H1 (cell line): ENCODE measurements at regions not wholly inside any gene's neighbourhood (a gene's known extent, or its start where the extent isn't known, plus 50 kb on each side); places are given as distances from the start of the nearest gene placed in this dataset.

Experiments
- CTCF ChIA-PET: fragments of 300-600 bp; sonication (Branson Sonifier 250); formaldehyde crosslinking; loops from one replicate; lab custom pipeline; 2021; ENCODE audit not compliant: partially characterized antibody; lab: Charles Lee
- POLR2A ChIA-PET: fragments of 300-600 bp; sonication (Branson Sonifier 250); formaldehyde crosslinking; loops from one replicate; lab custom pipeline; 2021; ENCODE audit warnings: inconsistent platforms; ENCODE audit not compliant: partially characterized antibody; lab: Charles Lee
- DNase-seq, 2 experiments: peaks; one replicate each; pipeline versions ENCODE4 v3.0.0 to v3.0.0-alpha.2; 2010 to 2022; ENCODE audit warnings: low spot score in 2 of 2, low read depth in 1 of 2, mixed read lengths in 1 of 2
- FAIRE-seq: peaks from 2 replicates; lab custom pipeline; 2011; peaks lifted over from hg19 to GRCh38; lab: Jason Lieb, UNC
- H2AFZ ChIP-seq: 2 replicates; pipeline ENCODE4 v1.8.1; 2012; ENCODE audit warnings: low read length, inconsistent platforms
- H2AK5ac ChIP-seq: 2 replicates; pipeline ENCODE4 v1.6.1; 2013; ENCODE audit warnings: low read depth, low read length
- H2BK120ac ChIP-seq: replicated peaks from 2 replicates; pipeline ENCODE3; 2013; ENCODE audit warnings: low read depth, low read length, inconsistent platforms
- H2BK12ac ChIP-seq: 2 replicates; pipeline ENCODE4 v1.6.1; 2013; ENCODE audit warnings: low read depth, low read length
- H2BK15ac ChIP-seq: 2 replicates; pipeline ENCODE4 v1.6.1; 2013; ENCODE audit warnings: low read length
- H2BK20ac ChIP-seq: 2 replicates; pipeline ENCODE4 v1.6.1; 2013; ENCODE audit warnings: low read length
- H2BK5ac ChIP-seq: 2 replicates; pipeline ENCODE4 v1.6.1; 2013; ENCODE audit warnings: low read depth, low read length
- H3K14ac ChIP-seq: 2 replicates; pipeline ENCODE4 v1.6.1; 2013; ENCODE audit warnings: inconsistent platforms; ENCODE audit not compliant: insufficient read length
- H3K18ac ChIP-seq: 2 replicates; pipeline ENCODE4 v1.6.1; 2013; ENCODE audit warnings: low read length; ENCODE audit errors: extremely low read depth
- H3K23ac ChIP-seq: 2 replicates; pipeline ENCODE4 v1.6.1; 2013; ENCODE audit warnings: inconsistent platforms; ENCODE audit not compliant: insufficient read length
- H3K23me2 ChIP-seq: 2 replicates; pipeline ENCODE4 v1.6.1; 2013; ENCODE audit warnings: low read depth, low read length
- H3K27ac ChIP-seq: 2 replicates; pipeline ENCODE4 v1.6.1; 2011; ENCODE audit warnings: low read depth, low read length, inconsistent platforms
- H3K27me3 ChIP-seq, 4 experiments: replicated peaks in 1 of 4; 1 replicate in 1 of 4; 2 replicates in 3 of 4; pipeline versions ENCODE4 v1.6.1 to v1.8.1; 2011 to 2013; ENCODE audit warnings: low read length in 3 of 4, mild to moderate bottlenecking in 3 of 4, inconsistent platforms in 2 of 4, mixed read lengths in 2 of 4, moderate library complexity in 1 of 4; ENCODE audit not compliant: control insufficient read depth in 3 of 4, insufficient read depth in 3 of 4; ENCODE audit errors: extremely low read depth in 1 of 4
- H3K36me3 ChIP-seq, 4 experiments: 2 replicates each; pipeline versions ENCODE4 v1.6.1 to v1.8.1; 2011 to 2013; ENCODE audit warnings: mild to moderate bottlenecking in 4 of 4, low read length in 3 of 4, moderate library complexity in 2 of 4, control low read depth in 1 of 4, inconsistent platforms in 1 of 4; ENCODE audit not compliant: insufficient read depth in 4 of 4, control insufficient read depth in 2 of 4
- H3K4ac ChIP-seq: replicated peaks from 2 replicates; pipeline ENCODE3; 2013; ENCODE audit warnings: low read length, low read depth, mixed read lengths, inconsistent platforms; ENCODE audit not compliant: insufficient read length
- H3K4me1 ChIP-seq, 4 experiments: replicated peaks in 1 of 4; 1 replicate in 1 of 4; 2 replicates in 3 of 4; pipeline versions ENCODE4 v1.6.1 to v1.8.1; 2011 to 2013; ENCODE audit warnings: low read length in 3 of 4, inconsistent platforms in 2 of 4, mixed read lengths in 1 of 4; ENCODE audit not compliant: insufficient read depth in 4 of 4, control insufficient read depth in 3 of 4
- H3K4me2 ChIP-seq, 2 experiments: 2 replicates each; pipeline versions ENCODE4 v1.6.1 to v1.8.1; 2011 to 2013; ENCODE audit warnings: low read depth in 2 of 2, low read length in 2 of 2, control low read depth in 1 of 2, inconsistent platforms in 1 of 2, mild to moderate bottlenecking in 1 of 2; ENCODE audit not compliant: insufficient read depth in 1 of 2
- H3K4me3 ChIP-seq, 4 experiments: fragments of 200-600, 300-600 bp in 1 of 4; sonication (generic), shearing (Covaris generic), sonication (Bioruptor Twin) in 1 of 4; 2 replicates each; pipeline versions ENCODE4 v1.5.1 to v1.8.1; 2011 to 2016; ENCODE audit warnings: low read length in 4 of 4, low read depth in 3 of 4, control low read depth in 2 of 4, inconsistent platforms in 2 of 4, mild to moderate bottlenecking in 2 of 4, mixed read lengths in 1 of 4, moderate library complexity in 1 of 4; ENCODE audit not compliant: insufficient read depth in 2 of 4; ENCODE audit errors: extremely low read depth in 1 of 4
- H3K56ac ChIP-seq: replicated peaks from 2 replicates; pipeline ENCODE3; 2013; ENCODE audit warnings: low read depth, mild to moderate bottlenecking, mixed read lengths, low read length, inconsistent platforms; ENCODE audit not compliant: insufficient read length
- H3K79me1 ChIP-seq: 2 replicates; pipeline ENCODE4 v1.6.1; 2013; ENCODE audit warnings: low read depth, low read length, control low read depth
- H3K79me2 ChIP-seq, 2 experiments: 2 replicates each; pipeline versions ENCODE4 v1.6.1 to v1.8.1; 2012 to 2013; ENCODE audit warnings: low read length in 2 of 2, mild to moderate bottlenecking in 2 of 2, inconsistent platforms in 1 of 2; ENCODE audit not compliant: insufficient read depth in 2 of 2, control insufficient read depth in 1 of 2
- H3K9ac ChIP-seq, 4 experiments: replicated peaks in 1 of 4; 1 replicate in 1 of 4; 2 replicates in 3 of 4; pipeline versions ENCODE4 v1.6.1 to v1.8.1; 2011 to 2013; ENCODE audit warnings: low read depth in 3 of 4, low read length in 3 of 4, control low read depth in 2 of 4, mild to moderate bottlenecking in 2 of 4, moderate library complexity in 2 of 4, inconsistent platforms in 1 of 4; ENCODE audit errors: extremely low read depth in 1 of 4
- H3K9me3 ChIP-seq, 2 experiments: 2 replicates each; pipeline versions ENCODE4 v1.6.1 to v1.8.1; 2012 to 2013; ENCODE audit warnings: mild to moderate bottlenecking in 2 of 2, moderate library complexity in 2 of 2, control low read depth in 1 of 2, inconsistent platforms in 1 of 2, low read depth in 1 of 2, low read length in 1 of 2, mixed read lengths in 1 of 2; ENCODE audit not compliant: insufficient read depth in 2 of 2
- H4K20me1 ChIP-seq, 2 experiments: replicated peaks in 1 of 2; 2 replicates each; pipeline versions ENCODE3 to v1.8.1; 2011 to 2013; ENCODE audit warnings: inconsistent platforms in 2 of 2, low read length in 2 of 2, mild to moderate bottlenecking in 1 of 2; ENCODE audit not compliant: insufficient read depth in 2 of 2, control insufficient read depth in 1 of 2
- H4K5ac ChIP-seq: 2 replicates; pipeline ENCODE4 v1.6.1; 2013; ENCODE audit warnings: low read length, low read depth, mixed read lengths, inconsistent platforms; ENCODE audit not compliant: insufficient read length
- H4K8ac ChIP-seq: 2 replicates; pipeline ENCODE4 v1.8.0; 2013; ENCODE audit warnings: mild to moderate bottlenecking, moderate library complexity, low read length, inconsistent platforms; ENCODE audit not compliant: insufficient read depth; ENCODE audit errors: extremely low read depth
- H4K91ac ChIP-seq: replicated peaks from 2 replicates; pipeline ENCODE3; 2013; ENCODE audit warnings: low read length, mixed read lengths, inconsistent platforms; ENCODE audit not compliant: insufficient read length
- ATF2 ChIP-seq: IDR thresholded peaks from 2 replicates; pipeline ENCODE4 v1.6.1; 2012; ENCODE audit warnings: low read length, inconsistent platforms
- CEBPB ChIP-seq: IDR thresholded peaks from 2 replicates; pipeline ENCODE4 v1.6.1; 2012; ENCODE audit warnings: low read depth, low read length
- CHD2 ChIP-seq: IDR thresholded peaks from 2 replicates; pipeline ENCODE4 v1.6.1; 2012; ENCODE audit warnings: low read length, improper control_type of control experiment
- CTBP2 ChIP-seq: IDR thresholded peaks from 2 replicates; pipeline ENCODE4 v1.7.0; 2011; ENCODE audit warnings: borderline replicate concordance, mild to moderate bottlenecking, moderate library complexity, mixed read lengths, low read length; ENCODE audit not compliant: insufficient read depth, insufficient read length
- E2F6 ChIP-seq: IDR thresholded peaks from 2 replicates; pipeline ENCODE4 v1.6.1; 2012; ENCODE audit warnings: inconsistent platforms
- FOSL1 ChIP-seq: IDR thresholded peaks from 2 replicates; pipeline ENCODE4 v1.6.1; 2011; ENCODE audit warnings: mild to moderate bottlenecking, low read depth, low read length, moderate library complexity; ENCODE audit not compliant: insufficient read depth
- HDAC6 ChIP-seq: IDR thresholded peaks from one replicate; pipeline ENCODE4 v1.7.1; 2012; ENCODE audit warnings: low read depth, mild to moderate bottlenecking, inconsistent platforms, low read length, moderate library complexity
- NANOG ChIP-seq: IDR thresholded peaks from 2 replicates; pipeline ENCODE4 v1.6.1; 2011; ENCODE audit warnings: low read length, low read depth, mild to moderate bottlenecking, inconsistent platforms; ENCODE audit not compliant: insufficient read depth, poor library complexity, severe bottlenecking
- NRF1 ChIP-seq: IDR thresholded peaks from 2 replicates; pipeline ENCODE4 v1.6.1; 2011; ENCODE audit warnings: mild to moderate bottlenecking, low read depth, low read length, improper control_type of control experiment
- RAD21 ChIP-seq, 2 experiments: IDR thresholded peaks in 1 of 2; conservative IDR thresholded peaks in 1 of 2; 2 replicates each; pipeline ENCODE4 v1.6.1; 2011; ENCODE audit warnings: low read depth in 2 of 2, low read length in 2 of 2, improper control_type of control experiment in 1 of 2, inconsistent platforms in 1 of 2, mild to moderate bottlenecking in 1 of 2, moderate library complexity in 1 of 2
- RXRA ChIP-seq: IDR thresholded peaks from 2 replicates; pipeline ENCODE4 v1.6.1; 2011; ENCODE audit warnings: low read depth, mild to moderate bottlenecking, low read length, moderate library complexity; ENCODE audit not compliant: insufficient read depth
- TBP ChIP-seq: IDR thresholded peaks from 2 replicates; pipeline ENCODE4 v1.6.1; 2011; ENCODE audit warnings: low read depth, low read length, improper control_type of control experiment
- WGBS, 2 experiments: shearing (Covaris generic) in 1 of 2; methylation state at CpG; one replicate each; pipeline versions ENCODE4 v1.1.6 to v1.1.7; 2013 to 2015; ENCODE audit warnings: low lambda C conversion rate in 2 of 2, mixed read lengths in 2 of 2, inconsistent platforms in 1 of 2, low coverage in 1 of 2, missing lambda C conversion rate in 1 of 2; ENCODE audit not compliant: insufficient replicate concordance in 2 of 2, insufficient coverage in 1 of 2, insufficient read length in 1 of 2; ENCODE audit errors: extremely low coverage in 1 of 2, missing lambda C conversion rate in 1 of 2; 5-methylcytosine and 5-hydroxymethylcytosine counted together

GRCh38 chr15:85875756-85876155, 81.0 kb upstream of the KLHL25 start:
- ChIA-PET POLR2A (no interaction called here), CTCF (interaction anchor here (1.0 to 1.3 kb wide), 2 partner anchors 10 to 17 kb away, joined by 3 to 6 read pairs; no protein-coding TSS in a partner anchor)
- Histone ChIP-seq H2AFZ (no peak overlapping the region), H2BK5ac (no peak overlapping the region), H2BK120ac (no peak overlapping the region), H3K56ac (no peak overlapping the region), H2BK12ac (no peak overlapping the region), H3K23ac (no peak overlapping the region), H3K9ac (no peak overlapping the region), H3K14ac (no peak overlapping the region), H3K27ac (no peak overlapping the region), H4K8ac (no peak overlapping the region), H2BK15ac (no peak overlapping the region), H4K20me1 (no peaks in the 10 kb centered on the region), H2BK20ac (no peak overlapping the region), H3K36me3 (no peaks in the 10 kb centered on the region), H2AK5ac (no peak overlapping the region), H3K9me3 (no peaks in the 10 kb centered on the region), H3K4me2 (no peak overlapping the region), H3K18ac (no peak overlapping the region), H3K79me1 (no peaks in the 10 kb centered on the region), H3K4ac (no peak overlapping the region), H3K23me2 (no peaks in the 10 kb centered on the region), H3K4me1 (no peaks in the 10 kb centered on the region; a peak in 1 of 7 replicates), H4K5ac (no peak overlapping the region), H3K4me3 (no peak overlapping the region), H3K79me2 (no peaks in the 10 kb centered on the region), H3K27me3 (no peaks in the 10 kb centered on the region), H4K91ac (no peak overlapping the region)
- WGBS, 2 experiments = 93% methylated on average over 2 of the region's 2 CpGs; no CpG with 5 or more reads in 1 of the 2 experiments
- no peak for DNase-seq
- no peak for FAIRE-seq
- TF ChIP-seq TBP (no peak), CTBP2 (no peak), FOSL1 (no peak), RAD21 (IDR thresholded peaks at IDR 0.05 in 1 of 2, conservative IDR thresholded peaks at IDR 0.05 in 1 of 2; ENCODE audit: low read depth in 2 of 2, low read length in 2 of 2) (no peak), NRF1 (no peak), ATF2 (no peak), HDAC6 (no peak), CHD2 (no peak), NANOG (no peak), RXRA (no peak), E2F6 (no peak), CEBPB (no peak)
